Putamen (tissue), 1 donor: ENCODE measurements at regions not wholly inside any gene's neighbourhood (a gene's known extent, or its start where the extent isn't known, plus 50 kb on each side); places are given as distances from the start of the nearest gene placed in this dataset.
A peak's percentile ranks its signal among the peaks of the same experiment; 100 is the strongest.
"Not testable (repeated sequence)": the region's sequence is repeated elsewhere in the genome, so short reads cannot be mapped to it uniquely, and the experiment has no call there.

Experiments
- DNase-seq: peaks from one replicate; pipeline ENCODE4 v3.0.0-alpha.2; 2016; ENCODE audit warnings: low spot score

- DNase-seq, result no peak
Observed at GRCh38 chr1:70672442-70672888, 261.4 kb downstream of the CTH start.

GRCh38 chr1:70674941-70675685 is 264.0 kb downstream of the CTH start:
- no peak for DNase-seq

- DNase-seq, result no peak
Observed at GRCh38 chr1:70675737-70676156, 264.7 kb downstream of the CTH start.

GRCh38 chr1:70685300-70686286 is 274.5 kb downstream of the CTH start:
- peak; percentile 19 for DNase-seq

GRCh38 chr1:70688580-70688979 is 277.5 kb downstream of the CTH start:
- no peak for DNase-seq

GRCh38 chr1:70706381-70707037 is 295.4 kb downstream of the CTH start:
- DNase-seq, result no peak

GRCh38 chr1:70707214-70707613 is 296.1 kb downstream of the CTH start:
- no peak for DNase-seq

GRCh38 chr1:70714149-70714548 is 303.1 kb downstream of the CTH start:
- DNase-seq, result no peak

- no peak for DNase-seq
Observed at GRCh38 chr1:70717211-70717610, 306.1 kb downstream of the CTH start.

- no peak for DNase-seq
Observed at GRCh38 chr1:70717656-70718055, 306.6 kb downstream of the CTH start.

GRCh38 chr1:70718086-70718630 is 307.1 kb downstream of the CTH start:
- DNase-seq, result no peak

- no peak for DNase-seq
Observed at GRCh38 chr1:70719154-70719553, 308.1 kb downstream of the CTH start.

- DNase-seq, result no peak
Observed at GRCh38 chr1:70720109-70720508, 309.0 kb downstream of the CTH start.

GRCh38 chr1:70720521-70720920 is 309.5 kb downstream of the CTH start:
- no peak for DNase-seq

- no peak for DNase-seq
Observed at GRCh38 chr1:70727886-70728489, 316.9 kb downstream of the CTH start.

GRCh38 chr1:70736518-70736917 is 311.1 kb downstream of the PTGER3 start:
- DNase-seq, result not testable (repeated sequence)

- no peak for DNase-seq
Observed at GRCh38 chr1:70737125-70737524, 310.5 kb downstream of the PTGER3 start.

- DNase-seq, result no peak
Observed at GRCh38 chr1:70738624-70739023, 309.0 kb downstream of the PTGER3 start.

GRCh38 chr1:70745199-70745598 is 302.4 kb downstream of the PTGER3 start:
- no peak for DNase-seq

GRCh38 chr1:70746062-70746461 is 301.6 kb downstream of the PTGER3 start:
- DNase-seq, result not testable (repeated sequence)

- DNase-seq, result not testable (repeated sequence)
Observed at GRCh38 chr1:70747123-70747522, 300.5 kb downstream of the PTGER3 start.
